BLaER1 treated with 17β-estradiol and CSF1 and Interleukin-3, amounts not matched to agents 10 nM and 100 nM (cell line): ENCODE measurements at regions not wholly inside any gene's neighbourhood (a gene's known extent, or its start where the extent isn't known, plus 50 kb on each side); places are given as distances from the start of the nearest gene placed in this dataset.
"Not testable (repeated sequence)": the region's sequence is repeated elsewhere in the genome, so short reads cannot be mapped to it uniquely, and the experiment has no call there.

Experiments used
- H3K27ac ChIP-seq, 11 experiments: shearing (Covaris generic); formaldehyde crosslinking; 2 replicates each; pipeline ENCODE4 v1.8.1; 2022
- H3K27me3 ChIP-seq, 11 experiments: shearing (Covaris generic); formaldehyde crosslinking; 2 replicates each; pipeline ENCODE4 v1.8.1; 2022
- H3K36me3 ChIP-seq, 11 experiments: shearing (Covaris generic); formaldehyde crosslinking; 2 replicates each; pipeline ENCODE4 v1.8.1; 2022
- H3K4me1 ChIP-seq, 10 experiments: shearing (Covaris generic); formaldehyde crosslinking; 2 replicates each; pipeline ENCODE4 v1.8.1; 2022
- H3K4me2 ChIP-seq, 11 experiments: shearing (Covaris generic); formaldehyde crosslinking; 2 replicates each; pipeline ENCODE4 v1.8.1; 2022
- H3K4me3 ChIP-seq, 10 experiments: shearing (Covaris generic); formaldehyde crosslinking; 2 replicates each; pipeline ENCODE4 v1.8.1; 2022
- H3K9ac ChIP-seq, 11 experiments: shearing (Covaris generic); formaldehyde crosslinking; 2 replicates each; pipeline ENCODE4 v1.8.1; 2022
- H3K9me3 ChIP-seq, 11 experiments: shearing (Covaris generic); formaldehyde crosslinking; replicated peaks in 1 of 11; 2 replicates each; pipeline ENCODE4 v1.8.1; 2022
- H4K20me1 ChIP-seq, 11 experiments: shearing (Covaris generic); formaldehyde crosslinking; 2 replicates each; pipeline ENCODE4 v1.8.1; 2022
- Cebpa-rat ChIP-seq, 11 experiments: shearing (Covaris generic); IDR thresholded peaks; 2 replicates each; pipeline ENCODE4 v1.8.1; 2022

DNA sequence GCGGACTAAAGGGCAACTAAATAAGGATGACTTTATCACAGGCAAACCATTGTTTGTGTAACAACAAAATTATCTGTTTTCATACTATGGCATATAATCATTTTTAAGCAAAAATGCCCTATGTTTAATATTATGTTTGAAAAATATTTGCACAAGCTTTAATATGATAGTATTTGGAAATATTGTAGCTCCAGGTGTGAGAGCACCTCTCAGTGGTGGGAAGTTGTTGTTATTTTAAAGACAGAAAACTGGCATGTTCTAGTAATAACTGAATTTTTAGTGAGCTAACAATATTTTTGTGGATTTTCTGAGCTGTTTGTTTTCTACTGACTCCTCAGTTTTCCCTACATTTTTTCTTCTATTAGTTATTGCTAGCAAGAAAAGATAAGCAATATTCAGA lies 578.8 kb downstream of the KCNT2 start:
- Histone ChIP-seq H3K27ac (no peak overlapping the region), H4K20me1 (no peaks in the 10 kb centered on the region), H3K4me1 (no peaks in the 10 kb centered on the region), H3K27me3 (no peaks in the 10 kb centered on the region), H3K36me3 (no peaks in the 10 kb centered on the region), H3K9me3 (no peaks in the 10 kb centered on the region), H3K9ac (no peak overlapping the region), H3K4me3 (no peak overlapping the region), H3K4me2 (no peak overlapping the region)
- no peak for TF ChIP-seq Cebpa-rat (IDR thresholded peaks at IDR 0.05)

DNA sequence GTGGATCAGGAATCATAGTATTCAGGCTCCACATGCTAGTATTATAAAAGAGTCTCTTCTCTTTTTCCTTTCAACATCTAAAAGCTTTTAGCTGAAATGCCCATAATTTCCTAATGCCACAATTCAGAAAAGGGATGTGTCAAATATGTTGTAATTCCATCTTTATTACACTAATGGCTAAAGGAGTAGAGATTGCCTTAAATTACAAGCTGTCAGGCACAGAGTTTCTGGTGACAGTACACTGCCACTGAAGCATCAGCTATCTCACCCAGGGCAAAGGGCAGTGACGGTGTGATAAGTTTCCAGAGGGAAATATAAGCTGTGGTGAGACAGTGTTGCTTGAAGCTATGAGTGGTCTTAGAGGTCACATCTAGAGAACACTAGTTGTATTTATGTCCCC lies 581.1 kb downstream of the KCNT2 start:
- no peak overlapping the region for H3K27ac ChIP-seq
- no peak for TF ChIP-seq Cebpa-rat (IDR thresholded peaks at IDR 0.05)

DNA sequence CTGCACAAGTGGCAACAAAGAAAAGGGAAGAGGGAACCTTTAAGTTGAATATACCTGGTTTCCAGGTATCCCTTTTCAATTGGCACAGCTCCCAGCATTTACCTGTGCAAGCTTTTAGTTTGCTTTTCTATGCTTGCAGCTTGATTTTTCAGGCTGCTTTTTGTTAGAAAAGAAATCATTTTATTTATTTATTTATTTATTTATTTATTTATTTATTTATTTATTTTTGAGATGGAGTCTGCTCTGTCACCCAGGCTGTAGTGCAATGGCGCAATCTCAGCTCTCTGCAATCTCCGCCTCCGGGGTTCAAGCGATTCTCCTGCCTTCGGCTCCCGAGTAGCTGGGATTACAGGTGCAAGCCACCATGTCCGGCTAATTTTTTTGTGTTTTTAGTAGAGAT lies 587.1 kb downstream of the KCNT2 start:
- not testable (repeated sequence) for H3K27me3 ChIP-seq, H3K4me2 ChIP-seq, H3K9me3 ChIP-seq, H4K20me1 ChIP-seq, H3K4me1 ChIP-seq, H3K36me3 ChIP-seq, H3K9ac ChIP-seq, H3K27ac ChIP-seq, H3K4me3 ChIP-seq

More for the DNA sequence above, 581.1 kb downstream of the KCNT2 start:
- Histone ChIP-seq H3K4me3 (no peak overlapping the region), H3K9me3 (no peaks in the 10 kb centered on the region), H3K9ac (no peak overlapping the region), H3K27me3 (no peaks in the 10 kb centered on the region), H3K4me1 (no peaks in the 10 kb centered on the region), H3K36me3 (no peaks in the 10 kb centered on the region), H3K4me2 (no peak overlapping the region), H4K20me1 (no peaks in the 10 kb centered on the region)

DNA sequence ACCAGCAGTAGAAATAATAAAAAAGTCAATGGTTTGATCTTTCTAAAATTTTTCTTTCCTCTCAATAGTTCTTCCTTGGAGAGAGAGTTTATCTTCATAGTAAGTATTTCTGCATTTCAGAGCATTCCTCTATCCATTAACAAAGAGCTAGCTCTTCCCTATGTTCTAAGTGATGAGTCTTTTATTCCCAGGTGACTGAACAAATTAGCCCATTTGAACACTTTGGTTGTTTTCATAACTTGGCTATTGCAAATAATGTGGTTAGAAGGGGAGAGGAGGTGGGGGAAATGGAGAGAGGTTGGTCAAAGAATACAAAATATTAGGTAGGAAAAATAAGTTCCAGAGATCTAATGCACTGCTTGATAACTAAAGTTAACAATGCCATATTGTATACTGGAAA lies 598.9 kb downstream of the KCNT2 start:
- H4K20me1 ChIP-seq = no peaks in the 10 kb centered on the region
- TF ChIP-seq Cebpa-rat (IDR thresholded peaks at IDR 0.05) = no peak
- no peak overlapping the region for H3K4me2 ChIP-seq
- H3K27me3 ChIP-seq = no peaks in the 10 kb centered on the region
- H3K27ac ChIP-seq = no peak overlapping the region
- H3K4me1 ChIP-seq = no peaks in the 10 kb centered on the region
- H3K9ac ChIP-seq = no peak overlapping the region
- no peaks in the 10 kb centered on the region for H3K36me3 ChIP-seq
- H3K4me3 ChIP-seq = no peak overlapping the region
- no peaks in the 10 kb centered on the region for H3K9me3 ChIP-seq

DNA sequence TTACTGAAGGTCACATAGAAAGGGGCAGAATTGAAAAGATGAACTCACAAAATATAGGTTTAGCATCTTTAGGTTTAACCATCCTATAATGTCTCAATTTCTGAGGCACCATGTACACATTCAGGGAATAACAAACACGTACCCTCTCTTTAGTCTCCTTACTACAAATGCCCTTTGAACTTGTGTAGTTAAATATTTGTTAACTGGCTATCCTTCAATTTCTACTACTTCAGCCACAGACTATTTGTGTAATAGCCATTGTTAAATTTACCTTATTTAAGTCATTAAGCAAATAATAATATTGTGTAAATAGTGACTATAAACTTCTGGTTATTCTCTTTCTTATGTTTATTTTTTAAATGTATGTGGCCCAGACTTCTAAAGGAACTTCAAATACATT lies 600.5 kb downstream of the KCNT2 start:
- H3K27ac ChIP-seq = no peak overlapping the region
- no peak overlapping the region for H3K4me3 ChIP-seq
- H3K9me3 ChIP-seq = no peaks in the 10 kb centered on the region
- TF ChIP-seq Cebpa-rat (IDR thresholded peaks at IDR 0.05) = no peak
- H3K36me3 ChIP-seq = no peaks in the 10 kb centered on the region
- no peak overlapping the region for H3K9ac ChIP-seq
- no peaks in the 10 kb centered on the region for H3K27me3 ChIP-seq
- H4K20me1 ChIP-seq = no peaks in the 10 kb centered on the region
- H3K4me1 ChIP-seq = no peaks in the 10 kb centered on the region
- no peak overlapping the region for H3K4me2 ChIP-seq

DNA sequence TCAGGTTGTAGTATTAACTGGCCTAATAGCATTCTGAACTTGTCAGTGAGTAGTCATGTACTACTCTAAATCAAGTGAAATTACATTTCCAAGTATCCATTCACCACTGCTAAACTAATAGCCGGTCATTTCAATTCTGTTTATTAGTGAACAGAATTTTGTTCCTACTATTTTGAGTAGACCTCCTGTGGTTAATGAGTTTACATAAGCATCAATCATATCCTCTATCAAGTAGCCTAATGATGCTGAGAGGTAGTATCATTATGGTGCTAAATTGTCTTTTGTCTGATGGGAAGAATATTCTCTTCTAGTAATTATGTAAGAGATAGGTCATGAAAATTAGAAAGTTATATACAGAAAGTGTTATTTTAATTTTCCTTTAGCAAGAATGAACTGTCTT lies 602.8 kb downstream of the KCNT2 start:
- Histone ChIP-seq H3K4me3 (no peak overlapping the region), H3K27ac (no peak overlapping the region), H3K36me3 (no peaks in the 10 kb centered on the region), H3K4me2 (no peak overlapping the region), H4K20me1 (no peaks in the 10 kb centered on the region), H3K4me1 (no peaks in the 10 kb centered on the region), H3K9me3 (no peaks in the 10 kb centered on the region), H3K27me3 (no peaks in the 10 kb centered on the region), H3K9ac (no peak overlapping the region)
- TF ChIP-seq Cebpa-rat (IDR thresholded peaks at IDR 0.05) = no peak

DNA sequence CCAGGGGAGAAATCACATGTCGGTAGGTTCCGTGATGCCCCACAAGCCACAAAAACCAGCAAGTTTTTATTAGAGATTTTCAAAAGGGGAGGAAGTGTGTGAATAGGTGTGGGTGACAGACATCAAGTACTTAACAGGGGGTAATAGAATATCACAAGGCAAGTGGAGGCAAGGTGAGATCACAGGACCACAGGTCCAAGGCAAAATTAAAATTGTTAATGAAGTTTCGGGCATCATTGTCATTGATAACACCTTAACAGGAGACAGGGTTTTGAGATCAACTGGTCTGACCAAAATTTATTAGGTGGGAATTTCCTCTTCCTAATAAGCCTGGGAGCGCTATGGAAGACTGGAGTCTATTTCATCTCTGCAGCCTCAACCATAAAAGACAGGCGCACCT lies 603.9 kb downstream of the KCNT2 start:
- H3K9me3 ChIP-seq, H3K36me3 ChIP-seq, H3K4me1 ChIP-seq, H4K20me1 ChIP-seq, H3K4me3 ChIP-seq, H3K4me2 ChIP-seq, H3K27me3 ChIP-seq, H3K27ac ChIP-seq, H3K9ac ChIP-seq: not testable (repeated sequence)

DNA sequence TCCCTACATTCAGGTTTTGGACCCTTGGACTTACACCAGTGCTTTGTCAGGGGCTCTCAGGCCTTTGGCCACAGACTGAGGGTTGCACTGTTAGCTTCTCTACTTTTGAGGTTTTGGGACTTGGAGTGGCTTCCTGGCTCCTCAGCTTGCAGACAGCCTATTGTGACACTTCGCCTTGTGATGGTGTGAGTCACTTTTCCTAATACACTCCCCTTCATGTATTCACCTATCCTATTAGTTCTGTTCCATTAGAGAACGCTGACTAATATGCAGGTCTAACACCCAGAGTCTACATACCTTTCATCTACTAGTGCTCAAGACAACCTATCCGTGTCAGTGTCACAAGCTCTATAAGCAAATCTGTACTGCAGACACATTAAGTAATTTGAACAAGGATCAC lies 605.3 kb downstream of the KCNT2 start:
- Histone ChIP-seq H3K4me3 (no peak overlapping the region), H3K9me3 (no peaks in the 10 kb centered on the region), H4K20me1 (no peaks in the 10 kb centered on the region), H3K27ac (no peak overlapping the region), H3K9ac (no peak overlapping the region), H3K4me1 (no peaks in the 10 kb centered on the region), H3K27me3 (no peaks in the 10 kb centered on the region), H3K4me2 (no peak overlapping the region), H3K36me3 (no peaks in the 10 kb centered on the region)
- no peak for TF ChIP-seq Cebpa-rat (IDR thresholded peaks at IDR 0.05)

DNA sequence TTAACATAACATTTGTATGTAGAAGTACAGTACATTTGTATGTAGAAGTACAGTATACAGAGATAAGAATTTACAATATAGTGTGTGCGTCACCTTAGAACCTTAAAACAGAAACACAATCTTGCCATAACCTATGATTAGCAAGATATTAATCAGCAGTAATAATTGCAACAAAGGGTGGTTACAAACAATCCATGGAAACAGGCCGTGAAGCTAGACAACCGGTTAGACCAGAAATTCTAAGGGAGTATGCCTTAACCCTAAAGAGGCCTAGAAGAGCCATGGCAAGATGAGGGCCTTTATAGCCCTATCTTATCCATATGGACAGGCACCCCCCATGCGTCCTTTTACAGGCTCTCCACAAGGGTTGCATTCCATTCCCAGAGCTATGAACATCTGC lies 605.9 kb downstream of the KCNT2 start:
- H3K36me3 ChIP-seq, H3K9me3 ChIP-seq, H3K4me1 ChIP-seq, H3K4me2 ChIP-seq, H4K20me1 ChIP-seq, H3K4me3 ChIP-seq, H3K27me3 ChIP-seq, H3K9ac ChIP-seq, H3K27ac ChIP-seq: not testable (repeated sequence)

DNA sequence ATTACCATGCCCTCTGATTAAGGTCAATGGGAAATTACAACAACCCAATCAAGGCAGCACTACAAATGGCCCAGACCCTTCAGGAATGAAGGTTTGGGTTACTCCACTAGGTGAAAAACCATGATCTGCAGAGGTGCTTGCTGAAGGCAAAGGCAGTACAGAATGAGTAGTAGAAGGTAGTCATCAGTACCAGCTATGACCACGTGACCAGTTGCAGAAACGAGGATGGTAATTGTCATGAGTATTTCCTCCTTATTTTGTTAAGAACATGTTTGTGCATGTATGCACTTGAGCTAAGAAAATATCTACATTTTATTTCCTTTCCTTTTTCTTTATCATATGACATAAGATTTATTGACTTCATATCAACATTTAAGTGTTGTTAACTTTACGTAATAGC lies 607.1 kb downstream of the KCNT2 start:
- H3K9ac ChIP-seq = no peak overlapping the region
- no peak overlapping the region for H3K27ac ChIP-seq
- no peaks in the 10 kb centered on the region for H3K27me3 ChIP-seq
- no peaks in the 10 kb centered on the region for H3K36me3 ChIP-seq
- H3K4me1 ChIP-seq = no peaks in the 10 kb centered on the region
- H3K4me3 ChIP-seq = no peak overlapping the region
- TF ChIP-seq Cebpa-rat (IDR thresholded peaks at IDR 0.05) = no peak
- H3K4me2 ChIP-seq = no peak overlapping the region
- no peaks in the 10 kb centered on the region for H3K9me3 ChIP-seq
- H4K20me1 ChIP-seq = no peaks in the 10 kb centered on the region

DNA sequence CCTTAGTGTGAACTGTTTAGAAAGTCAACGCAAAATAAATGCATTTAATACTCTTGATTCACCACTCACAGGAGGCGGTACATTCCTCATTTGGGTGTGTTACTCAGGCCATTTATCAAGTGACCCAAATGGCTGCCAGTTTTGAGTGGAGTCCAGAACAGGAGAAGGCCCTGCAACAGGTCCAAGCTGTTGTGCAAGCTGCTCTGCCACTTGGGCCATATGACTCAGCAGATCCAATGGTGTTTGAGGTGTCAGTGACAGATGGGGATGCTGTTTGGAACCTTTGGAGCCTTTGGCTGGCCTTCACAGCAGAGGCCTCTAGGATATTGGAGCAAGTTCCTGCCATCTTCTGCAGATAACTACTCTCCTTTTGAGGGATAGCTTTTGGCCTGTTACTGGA lies 609.2 kb downstream of the KCNT2 start:
- Histone ChIP-seq H3K27ac (no peak overlapping the region), H3K36me3 (no peaks in the 10 kb centered on the region), H4K20me1 (no peaks in the 10 kb centered on the region), H3K9me3 (no peaks in the 10 kb centered on the region), H3K9ac (no peak overlapping the region), H3K4me2 (no peak overlapping the region), H3K27me3 (no peaks in the 10 kb centered on the region), H3K4me3 (no peak overlapping the region), H3K4me1 (no peaks in the 10 kb centered on the region)
- TF ChIP-seq Cebpa-rat (IDR thresholded peaks at IDR 0.05) = no peak
